ENCODE measurements at regions not wholly inside any gene's neighbourhood (a gene's known extent, or its start where the extent isn't known, plus 50 kb on each side); places are given as distances from the start of the nearest gene placed in this dataset.
A peak's percentile ranks its signal among the peaks of the same experiment; 100 is the strongest.

DNA sequence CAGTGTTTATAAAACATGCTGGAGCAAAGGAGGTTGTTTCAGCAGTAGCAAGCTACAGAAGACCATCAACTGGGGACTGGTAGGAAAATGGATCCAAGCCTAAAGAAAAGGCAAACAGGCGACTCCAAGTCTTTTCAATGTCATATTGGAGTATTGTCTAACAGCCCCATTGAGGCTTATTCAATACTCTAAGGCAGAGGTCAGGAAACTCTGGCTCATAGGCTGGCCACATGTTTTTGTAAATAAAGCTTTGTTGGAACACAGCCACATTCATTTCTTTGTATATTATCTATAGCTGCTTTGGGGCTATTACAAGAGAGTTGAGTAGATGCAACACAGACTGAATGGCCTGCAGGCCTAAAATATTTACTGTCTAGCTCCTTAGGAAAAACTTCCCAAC is 77.5 kb downstream of the RPL22L1 start:
- 89% methylated on average over 1 of the region's 1 CpG for WGBS (ENCODE audit: insufficient coverage, low coverage, missing lambda C conversion rate)
- ATAC-seq (peak; percentile 20; the same call in 1 of the 3 replicates), FAIRE-seq (no peak), DNase-seq (ENCODE audit: extremely low read depth in 1 of 4, low spot score in 3 of 4) (no peak)
- ChIA-PET POLR2A (interaction anchor here (0.9 to 1.1 kb wide), 2 partner anchors 10 to 12 kb away, joined by 4 to 5 read pairs; no protein-coding TSS in a partner anchor), CTCF (ENCODE audit: low intra/inter-chr PET ratio) (no interaction called here)
- H3K36me3 ChIP-seq (ENCODE audit: control insufficient read depth, insufficient read depth, low read length): no peaks in the 10 kb centered on the region
- no peaks in the 10 kb centered on the region; the same call in 1 of the 2 replicates for H3K9me3 ChIP-seq (replicated peaks; ENCODE audit: control insufficient read depth, insufficient read depth, low read depth, low read length)
- H3K9me1 ChIP-seq (ENCODE audit: control insufficient read depth, insufficient read depth, low read length): no peaks in the 10 kb centered on the region
- no peak overlapping the region for H3K4me2 ChIP-seq (ENCODE audit: insufficient read depth, low read length)
- in situ Hi-C loops (cut with MboI) (no loop called here), intact Hi-C loops (cut with micrococcal nuclease) (no loop called here)
- no peaks in the 10 kb centered on the region for H3K27me3 ChIP-seq (ENCODE audit: control insufficient read depth in 2 of 2, insufficient read depth in 2 of 2, low read length in 2 of 2)
- H2AFZ ChIP-seq (ENCODE audit: low read depth, low read length): peak overlapping the region; percentile 41
- no TSS peak for BruUV-seq (replicated peaks)
- H3K4me3 ChIP-seq: no peak overlapping the region
- no peaks in the 10 kb centered on the region for H4K20me1 ChIP-seq (replicated peaks; ENCODE audit: control insufficient read depth, insufficient read depth, low read length)
- H3K4me1 ChIP-seq (replicated peaks in 1 of 2; ENCODE audit: control insufficient read depth in 2 of 2, insufficient read depth in 2 of 2, low read length in 2 of 2): 0 out of 5 replicates have a peak, but pooled peaks cover 0 to 2% of the 10 kb centered on the region in 2 experiments
- no peak overlapping the region for H3K9ac ChIP-seq (ENCODE audit: insufficient read depth in 1 of 2, low read depth in 2 of 2, low read length in 2 of 2)
- H3K27ac ChIP-seq (ENCODE audit: extremely low read depth, low read depth, low read length): no peak overlapping the region
- no peaks in the 10 kb centered on the region for H3K79me2 ChIP-seq (ENCODE audit: control insufficient read depth, insufficient read depth, low read length)
- no peak for TF ChIP-seq CSDE1 (IDR thresholded peaks at IDR 0.05)
- TF ChIP-seq, protein P1, sequence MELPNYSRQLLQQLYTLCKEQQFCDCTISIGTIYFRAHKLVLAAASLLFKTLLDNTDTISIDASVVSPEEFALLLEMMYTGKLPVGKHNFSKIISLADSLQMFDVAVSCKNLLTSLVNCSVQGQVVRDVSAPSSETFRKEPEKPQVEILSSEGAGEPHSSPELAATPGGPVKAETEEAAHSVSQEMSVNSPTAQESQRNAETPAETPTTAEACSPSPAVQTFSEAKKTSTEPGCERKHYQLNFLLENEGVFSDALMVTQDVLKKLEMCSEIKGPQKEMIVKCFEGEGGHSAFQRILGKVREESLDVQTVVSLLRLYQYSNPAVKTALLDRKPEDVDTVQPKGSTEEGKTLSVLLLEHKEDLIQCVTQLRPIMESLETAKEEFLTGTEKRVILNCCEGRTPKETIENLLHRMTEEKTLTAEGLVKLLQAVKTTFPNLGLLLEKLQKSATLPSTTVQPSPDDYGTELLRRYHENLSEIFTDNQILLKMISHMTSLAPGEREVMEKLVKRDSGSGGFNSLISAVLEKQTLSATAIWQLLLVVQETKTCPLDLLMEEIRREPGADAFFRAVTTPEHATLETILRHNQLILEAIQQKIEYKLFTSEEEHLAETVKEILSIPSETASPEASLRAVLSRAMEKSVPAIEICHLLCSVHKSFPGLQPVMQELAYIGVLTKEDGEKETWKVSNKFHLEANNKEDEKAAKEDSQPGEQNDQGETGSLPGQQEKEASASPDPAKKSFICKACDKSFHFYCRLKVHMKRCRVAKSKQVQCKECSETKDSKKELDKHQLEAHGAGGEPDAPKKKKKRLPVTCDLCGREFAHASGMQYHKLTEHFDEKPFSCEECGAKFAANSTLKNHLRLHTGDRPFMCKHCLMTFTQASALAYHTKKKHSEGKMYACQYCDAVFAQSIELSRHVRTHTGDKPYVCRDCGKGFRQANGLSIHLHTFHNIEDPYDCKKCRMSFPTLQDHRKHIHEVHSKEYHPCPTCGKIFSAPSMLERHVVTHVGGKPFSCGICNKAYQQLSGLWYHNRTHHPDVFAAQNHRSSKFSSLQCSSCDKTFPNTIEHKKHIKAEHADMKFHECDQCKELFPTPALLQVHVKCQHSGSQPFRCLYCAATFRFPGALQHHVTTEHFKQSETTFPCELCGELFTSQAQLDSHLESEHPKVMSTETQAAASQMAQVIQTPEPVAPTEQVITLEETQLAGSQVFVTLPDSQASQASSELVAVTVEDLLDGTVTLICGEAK (IDR thresholded peaks at IDR 0.05): peak; percentile 84
- TF ChIP-seq, protein P1 (CRISPR knock-in tag; IDR thresholded peaks at IDR 0.05): no peak
- 0 out of 2 replicates have a peak, but pooled peaks have one; percentile 15 for TF ChIP-seq NFIC (IDR thresholded peaks at IDR 0.05)
- TF ChIP-seq, protein P2, sequence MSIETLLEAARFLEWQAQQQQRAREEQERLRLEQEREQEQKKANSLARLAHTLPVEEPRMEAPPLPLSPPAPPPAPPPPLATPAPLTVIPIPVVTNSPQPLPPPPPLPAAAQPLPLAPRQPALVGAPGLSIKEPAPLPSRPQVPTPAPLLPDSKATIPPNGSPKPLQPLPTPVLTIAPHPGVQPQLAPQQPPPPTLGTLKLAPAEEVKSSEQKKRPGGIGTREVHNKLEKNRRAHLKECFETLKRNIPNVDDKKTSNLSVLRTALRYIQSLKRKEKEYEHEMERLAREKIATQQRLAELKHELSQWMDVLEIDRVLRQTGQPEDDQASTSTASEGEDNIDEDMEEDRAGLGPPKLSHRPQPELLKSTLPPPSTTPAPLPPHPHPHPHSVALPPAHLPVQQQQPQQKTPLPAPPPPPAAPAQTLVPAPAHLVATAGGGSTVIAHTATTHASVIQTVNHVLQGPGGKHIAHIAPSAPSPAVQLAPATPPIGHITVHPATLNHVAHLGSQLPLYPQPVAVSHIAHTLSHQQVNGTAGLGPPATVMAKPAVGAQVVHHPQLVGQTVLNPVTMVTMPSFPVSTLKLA (conservative IDR thresholded peaks at IDR 0.05): 0 out of 4 replicates have a peak, but pooled peaks of 1 of the 2 experiments have one; percentile 17

Measured in K562 (cell line).